WTC11 (cell line): ENCODE measurements at regions not wholly inside any gene's neighbourhood (a gene's known extent, or its start where the extent isn't known, plus 50 kb on each side); places are given as distances from the start of the nearest gene placed in this dataset.

Experiments
- ATAC-seq: fragments of 200-7000 bp; cut with Tn5 transposase; 2 replicates; pipeline ENCODE4 v1.10.0; 2021; ENCODE audit warnings: mild to moderate bottlenecking, moderate library complexity
- CTCF ChIA-PET: fragments of 300-600 bp; sonication (Branson Sonifier 250); formaldehyde crosslinking; loops from one replicate; lab custom pipeline; 2021; ENCODE audit warnings: antibody characterized with exemption; lab: Charles Lee
- POLR2A ChIA-PET: fragments of 350-600 bp; sonication (Branson Sonifier 250); formaldehyde crosslinking; loops from one replicate; lab custom pipeline; 2021; ENCODE audit warnings: antibody characterized with exemption; lab: Charles Lee
- DNase-seq: peaks from one replicate; pipeline ENCODE4 v3.0.0; 2021; ENCODE audit warnings: low spot score
- H3K27ac Mint-ChIP-seq: 2 replicates; pipeline ENCODE4 v1.8.0; 2021; ENCODE audit warnings: mixed read lengths
- H3K27me3 Mint-ChIP-seq: 2 replicates; pipeline ENCODE4 v1.8.0; 2021; ENCODE audit warnings: low read depth, mild to moderate bottlenecking, moderate library complexity, mixed read lengths
- H3K36me3 Mint-ChIP-seq: 2 replicates; pipeline ENCODE4 v1.8.0; 2021; ENCODE audit warnings: mixed read lengths
- H3K4me1 Mint-ChIP-seq: 2 replicates; pipeline ENCODE4 v1.8.0; 2022; ENCODE audit warnings: mixed read lengths
- H3K4me3 Mint-ChIP-seq: 2 replicates; pipeline ENCODE4 v1.8.0; 2021; ENCODE audit warnings: mild to moderate bottlenecking, moderate library complexity, mixed read lengths
- H3K9me3 Mint-ChIP-seq: 2 replicates; pipeline ENCODE4 v1.8.0; 2021; ENCODE audit warnings: mixed read lengths
- ELF4 ChIP-seq: sonication (generic); formaldehyde crosslinking; IDR thresholded peaks from 2 replicates; pipeline ENCODE4 v1.8.1; 2022; ENCODE audit warnings: low read depth, mild to moderate bottlenecking, moderate library complexity, missing genetic modification reagents
- GTF2I ChIP-seq: fragments of 250-450 bp; sonication (Bioruptor Pico); conservative IDR thresholded peaks from 2 replicates; pipeline ENCODE4 v1.4.0; 2021; ENCODE audit warnings: mild to moderate bottlenecking
- NR3C1 ChIP-seq: sonication (generic); formaldehyde crosslinking; conservative IDR thresholded peaks from 2 replicates; pipeline ENCODE4 v1.8.1; 2023; ENCODE audit warnings: low read depth, mild to moderate bottlenecking, missing genetic modification reagents
- SMAD4 ChIP-seq: sonication (generic); formaldehyde crosslinking; IDR thresholded peaks from 2 replicates; pipeline ENCODE4 v1.8.0; 2022; ENCODE audit warnings: mild to moderate bottlenecking, missing genetic modification reagents
- TP53 ChIP-seq: sonication (generic); formaldehyde crosslinking; IDR thresholded peaks from 2 replicates; pipeline ENCODE4 v1.8.1; 2023; ENCODE audit warnings: mild to moderate bottlenecking, missing genetic modification reagents
- ZNF232 ChIP-seq: sonication (generic); formaldehyde crosslinking; IDR thresholded peaks from 2 replicates; pipeline ENCODE4 v1.8.0; 2022; ENCODE audit warnings: mild to moderate bottlenecking, missing genetic modification reagents
- ZNF416 ChIP-seq: fragments of 250-450 bp; sonication (Bioruptor Pico); IDR thresholded peaks from 2 replicates; pipeline ENCODE4 v1.9.0; 2021; ENCODE audit warnings: mild to moderate bottlenecking, inconsistent platforms
- ZNF423 ChIP-seq: fragments of 250-450 bp; sonication (Bioruptor Pico); IDR thresholded peaks from 2 replicates; pipeline ENCODE4 v2.1.2; 2022; ENCODE audit warnings: mild to moderate bottlenecking, moderate library complexity
- TF ChIP-seq, protein P1 (sequence below): sonication (generic); formaldehyde crosslinking; IDR thresholded peaks from 2 replicates; pipeline ENCODE4 v1.8.0; 2023; ENCODE audit warnings: missing genetic modification reagents
- TF ChIP-seq, protein P2 (sequence below): sonication (generic); formaldehyde crosslinking; IDR thresholded peaks from 2 replicates; pipeline ENCODE4 v1.8.1; 2022; ENCODE audit warnings: mild to moderate bottlenecking, moderate library complexity, missing genetic modification reagents
- TF ChIP-seq, protein P3 (sequence below): sonication (generic); formaldehyde crosslinking; IDR thresholded peaks from 2 replicates; pipeline ENCODE4 v1.8.1; 2022; ENCODE audit warnings: low read depth, missing genetic modification reagents, borderline replicate concordance
- TF ChIP-seq, protein P4 (sequence below): sonication (generic); formaldehyde crosslinking; IDR thresholded peaks from 2 replicates; pipeline ENCODE4 v1.8.0; 2022; ENCODE audit warnings: mild to moderate bottlenecking, missing genetic modification reagents
- TF ChIP-seq, protein P5 (sequence below): sonication (generic); formaldehyde crosslinking; IDR thresholded peaks from 2 replicates; pipeline ENCODE4 v1.8.0; 2022; ENCODE audit warnings: missing genetic modification reagents
- TF ChIP-seq, protein P6 (sequence below): sonication (generic); formaldehyde crosslinking; IDR thresholded peaks from 2 replicates; pipeline ENCODE4 v1.8.0; 2023; ENCODE audit warnings: mild to moderate bottlenecking, missing genetic modification reagents
- TF ChIP-seq, protein P7 (sequence below): sonication (generic); formaldehyde crosslinking; IDR thresholded peaks from 2 replicates; pipeline ENCODE4 v1.8.1; 2022; ENCODE audit warnings: mild to moderate bottlenecking, missing genetic modification reagents, moderate library complexity, borderline replicate concordance

DNA sequence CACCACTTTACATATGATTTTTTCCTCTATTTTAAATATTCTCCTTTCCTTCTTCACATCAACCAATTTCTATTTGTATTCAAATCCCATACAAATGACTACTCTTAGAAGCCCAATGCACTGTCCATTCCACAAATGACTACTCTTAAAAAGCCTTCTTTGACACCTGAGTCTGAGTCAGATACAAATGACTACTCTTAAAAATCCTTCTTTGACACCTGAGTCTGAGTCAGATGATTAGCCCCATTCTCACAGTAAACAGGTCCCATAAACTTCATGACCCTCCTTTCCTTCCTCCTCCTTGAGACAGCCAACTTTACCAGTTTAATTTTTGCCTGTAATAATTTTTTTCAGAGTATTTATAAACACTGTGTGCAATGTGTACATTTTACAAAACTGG is 231.3 kb upstream of the USP25 start:
- no peaks in the 10 kb centered on the region for H3K36me3 Mint-ChIP-seq
- no peak overlapping the region for H3K27ac Mint-ChIP-seq
- TF ChIP-seq SMAD4 (CRISPR knock-in tag) = no peak
- TF ChIP-seq, protein P1, sequence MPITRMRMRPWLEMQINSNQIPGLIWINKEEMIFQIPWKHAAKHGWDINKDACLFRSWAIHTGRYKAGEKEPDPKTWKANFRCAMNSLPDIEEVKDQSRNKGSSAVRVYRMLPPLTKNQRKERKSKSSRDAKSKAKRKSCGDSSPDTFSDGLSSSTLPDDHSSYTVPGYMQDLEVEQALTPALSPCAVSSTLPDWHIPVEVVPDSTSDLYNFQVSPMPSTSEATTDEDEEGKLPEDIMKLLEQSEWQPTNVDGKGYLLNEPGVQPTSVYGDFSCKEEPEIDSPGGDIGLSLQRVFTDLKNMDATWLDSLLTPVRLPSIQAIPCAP = no peak
- no peak for TF ChIP-seq GTF2I (CRISPR knock-in tag)
- POLR2A ChIA-PET = no interaction called here
- DNase-seq = no peak
- H3K4me1 Mint-ChIP-seq = no peaks in the 10 kb centered on the region
- H3K4me3 Mint-ChIP-seq = no peak overlapping the region
- no peak for ATAC-seq
- CTCF ChIA-PET = no interaction called here
- no peaks in the 10 kb centered on the region; the same call in 1 of the 2 replicates for H3K27me3 Mint-ChIP-seq
- H3K9me3 Mint-ChIP-seq = no peaks in the 10 kb centered on the region

DNA sequence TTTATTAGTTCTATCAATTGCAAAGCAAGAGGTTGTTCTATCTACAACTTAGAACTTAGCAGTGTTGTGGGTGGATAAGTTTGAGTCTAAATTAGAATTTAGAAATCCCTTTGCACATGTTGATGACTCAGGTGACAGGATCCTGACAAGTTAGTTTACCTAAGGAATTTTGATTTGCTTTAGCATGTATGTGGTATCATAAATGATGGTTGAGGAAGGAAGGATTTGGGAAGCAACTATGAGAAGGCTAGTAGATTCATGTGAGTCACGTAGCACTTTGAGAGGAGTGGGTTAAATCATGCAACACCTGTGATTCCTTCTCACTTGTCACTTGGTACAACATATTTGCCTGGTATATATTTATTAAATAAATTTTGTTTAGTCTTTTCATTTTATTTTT is 223.7 kb upstream of the USP25 start:
- no peaks in the 10 kb centered on the region for H3K9me3 Mint-ChIP-seq
- POLR2A ChIA-PET = no interaction called here
- ATAC-seq (no peak), DNase-seq (no peak)
- no peaks in the 10 kb centered on the region for H3K27me3 Mint-ChIP-seq
- H3K36me3 Mint-ChIP-seq = no peaks in the 10 kb centered on the region
- CTCF ChIA-PET = no interaction called here
- H3K4me1 Mint-ChIP-seq = no peaks in the 10 kb centered on the region
- H3K4me3 Mint-ChIP-seq = no peak overlapping the region
- TF ChIP-seq, protein P2, sequence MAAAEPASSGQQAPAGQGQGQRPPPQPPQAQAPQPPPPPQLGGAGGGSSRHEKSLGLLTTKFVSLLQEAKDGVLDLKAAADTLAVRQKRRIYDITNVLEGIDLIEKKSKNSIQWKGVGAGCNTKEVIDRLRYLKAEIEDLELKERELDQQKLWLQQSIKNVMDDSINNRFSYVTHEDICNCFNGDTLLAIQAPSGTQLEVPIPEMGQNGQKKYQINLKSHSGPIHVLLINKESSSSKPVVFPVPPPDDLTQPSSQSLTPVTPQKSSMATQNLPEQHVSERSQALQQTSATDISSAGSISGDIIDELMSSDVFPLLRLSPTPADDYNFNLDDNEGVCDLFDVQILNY (CRISPR knock-in tag) = no peak
- H3K27ac Mint-ChIP-seq = no peak overlapping the region

DNA sequence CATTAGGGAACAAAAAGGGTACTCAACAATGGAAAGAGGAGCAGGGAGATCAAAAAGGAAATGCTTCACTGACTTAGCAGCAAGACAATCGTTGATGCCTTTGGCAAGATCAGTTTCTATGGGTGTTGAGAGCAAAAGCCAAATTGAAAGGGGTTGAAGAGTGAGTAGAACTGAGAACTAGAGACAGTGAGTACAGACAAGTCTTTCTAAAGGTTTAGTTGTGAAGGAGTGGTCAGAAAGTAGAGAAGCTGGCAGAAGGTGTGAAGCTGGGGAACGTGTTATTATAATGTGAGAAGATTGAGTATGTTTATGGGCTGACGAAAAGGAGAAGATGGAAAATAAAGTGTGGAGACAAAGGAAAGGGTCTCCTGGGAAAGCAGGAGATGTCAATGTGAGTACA is 221.2 kb upstream of the USP25 start:
- no peak overlapping the region for H3K27ac Mint-ChIP-seq
- no peak for ATAC-seq
- peaks cover 3% of the 10 kb centered on the region for H3K4me1 Mint-ChIP-seq
- ChIA-PET CTCF (no interaction called here), POLR2A (no interaction called here)
- H3K36me3 Mint-ChIP-seq = no peaks in the 10 kb centered on the region
- no peaks in the 10 kb centered on the region for H3K9me3 Mint-ChIP-seq
- TF ChIP-seq ELF4 (CRISPR knock-in tag) (no peak), TP53 (CRISPR knock-in tag) (no peak), ZNF423 (CRISPR knock-in tag) (no peak), SMAD4 (CRISPR knock-in tag) (no peak), NR3C1 (CRISPR knock-in tag) (no peak), ZNF416 (CRISPR knock-in tag) (no peak), ZNF232 (CRISPR knock-in tag) (no peak)
- TF ChIP-seq, protein P3, sequence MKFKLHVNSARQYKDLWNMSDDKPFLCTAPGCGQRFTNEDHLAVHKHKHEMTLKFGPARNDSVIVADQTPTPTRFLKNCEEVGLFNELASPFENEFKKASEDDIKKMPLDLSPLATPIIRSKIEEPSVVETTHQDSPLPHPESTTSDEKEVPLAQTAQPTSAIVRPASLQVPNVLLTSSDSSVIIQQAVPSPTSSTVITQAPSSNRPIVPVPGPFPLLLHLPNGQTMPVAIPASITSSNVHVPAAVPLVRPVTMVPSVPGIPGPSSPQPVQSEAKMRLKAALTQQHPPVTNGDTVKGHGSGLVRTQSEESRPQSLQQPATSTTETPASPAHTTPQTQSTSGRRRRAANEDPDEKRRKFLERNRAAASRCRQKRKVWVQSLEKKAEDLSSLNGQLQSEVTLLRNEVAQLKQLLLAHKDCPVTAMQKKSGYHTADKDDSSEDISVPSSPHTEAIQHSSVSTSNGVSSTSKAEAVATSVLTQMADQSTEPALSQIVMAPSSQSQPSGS (CRISPR knock-in tag) = no peak
- TF ChIP-seq, protein P4, sequence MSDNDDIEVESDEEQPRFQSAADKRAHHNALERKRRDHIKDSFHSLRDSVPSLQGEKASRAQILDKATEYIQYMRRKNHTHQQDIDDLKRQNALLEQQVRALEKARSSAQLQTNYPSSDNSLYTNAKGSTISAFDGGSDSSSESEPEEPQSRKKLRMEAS = no peak
- TF ChIP-seq, protein P5, sequence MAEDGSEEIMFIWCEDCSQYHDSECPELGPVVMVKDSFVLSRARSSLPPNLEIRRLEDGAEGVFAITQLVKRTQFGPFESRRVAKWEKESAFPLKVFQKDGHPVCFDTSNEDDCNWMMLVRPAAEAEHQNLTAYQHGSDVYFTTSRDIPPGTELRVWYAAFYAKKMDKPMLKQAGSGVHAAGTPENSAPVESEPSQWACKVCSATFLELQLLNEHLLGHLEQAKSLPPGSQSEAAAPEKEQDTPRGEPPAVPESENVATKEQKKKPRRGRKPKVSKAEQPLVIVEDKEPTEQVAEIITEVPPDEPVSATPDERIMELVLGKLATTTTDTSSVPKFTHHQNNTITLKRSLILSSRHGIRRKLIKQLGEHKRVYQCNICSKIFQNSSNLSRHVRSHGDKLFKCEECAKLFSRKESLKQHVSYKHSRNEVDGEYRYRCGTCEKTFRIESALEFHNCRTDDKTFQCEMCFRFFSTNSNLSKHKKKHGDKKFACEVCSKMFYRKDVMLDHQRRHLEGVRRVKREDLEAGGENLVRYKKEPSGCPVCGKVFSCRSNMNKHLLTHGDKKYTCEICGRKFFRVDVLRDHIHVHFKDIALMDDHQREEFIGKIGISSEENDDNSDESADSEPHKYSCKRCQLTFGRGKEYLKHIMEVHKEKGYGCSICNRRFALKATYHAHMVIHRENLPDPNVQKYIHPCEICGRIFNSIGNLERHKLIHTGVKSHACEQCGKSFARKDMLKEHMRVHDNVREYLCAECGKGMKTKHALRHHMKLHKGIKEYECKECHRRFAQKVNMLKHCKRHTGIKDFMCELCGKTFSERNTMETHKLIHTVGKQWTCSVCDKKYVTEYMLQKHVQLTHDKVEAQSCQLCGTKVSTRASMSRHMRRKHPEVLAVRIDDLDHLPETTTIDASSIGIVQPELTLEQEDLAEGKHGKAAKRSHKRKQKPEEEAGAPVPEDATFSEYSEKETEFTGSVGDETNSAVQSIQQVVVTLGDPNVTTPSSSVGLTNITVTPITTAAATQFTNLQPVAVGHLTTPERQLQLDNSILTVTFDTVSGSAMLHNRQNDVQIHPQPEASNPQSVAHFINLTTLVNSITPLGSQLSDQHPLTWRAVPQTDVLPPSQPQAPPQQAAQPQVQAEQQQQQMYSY (CRISPR knock-in tag) = no peak
- TF ChIP-seq, protein P6, sequence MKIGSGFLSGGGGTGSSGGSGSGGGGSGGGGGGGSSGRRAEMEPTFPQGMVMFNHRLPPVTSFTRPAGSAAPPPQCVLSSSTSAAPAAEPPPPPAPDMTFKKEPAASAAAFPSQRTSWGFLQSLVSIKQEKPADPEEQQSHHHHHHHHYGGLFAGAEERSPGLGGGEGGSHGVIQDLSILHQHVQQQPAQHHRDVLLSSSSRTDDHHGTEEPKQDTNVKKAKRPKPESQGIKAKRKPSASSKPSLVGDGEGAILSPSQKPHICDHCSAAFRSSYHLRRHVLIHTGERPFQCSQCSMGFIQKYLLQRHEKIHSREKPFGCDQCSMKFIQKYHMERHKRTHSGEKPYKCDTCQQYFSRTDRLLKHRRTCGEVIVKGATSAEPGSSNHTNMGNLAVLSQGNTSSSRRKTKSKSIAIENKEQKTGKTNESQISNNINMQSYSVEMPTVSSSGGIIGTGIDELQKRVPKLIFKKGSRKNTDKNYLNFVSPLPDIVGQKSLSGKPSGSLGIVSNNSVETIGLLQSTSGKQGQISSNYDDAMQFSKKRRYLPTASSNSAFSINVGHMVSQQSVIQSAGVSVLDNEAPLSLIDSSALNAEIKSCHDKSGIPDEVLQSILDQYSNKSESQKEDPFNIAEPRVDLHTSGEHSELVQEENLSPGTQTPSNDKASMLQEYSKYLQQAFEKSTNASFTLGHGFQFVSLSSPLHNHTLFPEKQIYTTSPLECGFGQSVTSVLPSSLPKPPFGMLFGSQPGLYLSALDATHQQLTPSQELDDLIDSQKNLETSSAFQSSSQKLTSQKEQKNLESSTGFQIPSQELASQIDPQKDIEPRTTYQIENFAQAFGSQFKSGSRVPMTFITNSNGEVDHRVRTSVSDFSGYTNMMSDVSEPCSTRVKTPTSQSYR (CRISPR knock-in tag) = no peak
- TF ChIP-seq, protein P7, sequence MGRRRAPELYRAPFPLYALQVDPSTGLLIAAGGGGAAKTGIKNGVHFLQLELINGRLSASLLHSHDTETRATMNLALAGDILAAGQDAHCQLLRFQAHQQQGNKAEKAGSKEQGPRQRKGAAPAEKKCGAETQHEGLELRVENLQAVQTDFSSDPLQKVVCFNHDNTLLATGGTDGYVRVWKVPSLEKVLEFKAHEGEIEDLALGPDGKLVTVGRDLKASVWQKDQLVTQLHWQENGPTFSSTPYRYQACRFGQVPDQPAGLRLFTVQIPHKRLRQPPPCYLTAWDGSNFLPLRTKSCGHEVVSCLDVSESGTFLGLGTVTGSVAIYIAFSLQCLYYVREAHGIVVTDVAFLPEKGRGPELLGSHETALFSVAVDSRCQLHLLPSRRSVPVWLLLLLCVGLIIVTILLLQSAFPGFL (CRISPR knock-in tag) = no peak
- H3K4me3 Mint-ChIP-seq = no peak overlapping the region
- no peaks in the 10 kb centered on the region for H3K27me3 Mint-ChIP-seq
- DNase-seq = no peak
